AG10803 (cell line): ENCODE measurements at regions not wholly inside any gene's neighbourhood (a gene's known extent, or its start where the extent isn't known, plus 50 kb on each side); places are given as distances from the start of the nearest gene placed in this dataset.

Experiments used
- DNase-seq: peaks from one replicate; pipeline ENCODE4 v3.0.0; 2010; ENCODE audit warnings: low read depth
- H3K4me3 ChIP-seq: 2 replicates; pipeline ENCODE4 v1.5.1; 2011; ENCODE audit warnings: mild to moderate bottlenecking, low read length, control low read depth
- CTCF ChIP-seq: conservative IDR thresholded peaks from 2 replicates; pipeline ENCODE4 v1.5.1; 2011; ENCODE audit warnings: mild to moderate bottlenecking, low read length, control low read depth, inconsistent platforms

- no peak overlapping the region for H3K4me3 ChIP-seq
- DNase-seq: no peak
- no peak for TF ChIP-seq CTCF
Measured at GRCh38 chr13:95492044-95492801, 60.3 kb upstream of the CLDN10 start.

- TF ChIP-seq CTCF: peak; percentile 85
- no peak overlapping the region for H3K4me3 ChIP-seq
- peak; percentile 63 for DNase-seq
Measured at GRCh38 chr13:95494082-95494681, 58.3 kb upstream of the CLDN10 start.

GRCh38 chr13:95496485-95496884, 56.0 kb upstream of the CLDN10 start:
- no peak for TF ChIP-seq CTCF
- DNase-seq: no peak
- no peak overlapping the region for H3K4me3 ChIP-seq

- no peak for TF ChIP-seq CTCF
- no peak for DNase-seq
- H3K4me3 ChIP-seq: no peak overlapping the region
Measured at GRCh38 chr13:95497381-95497807, 55.1 kb upstream of the CLDN10 start.

GRCh38 chr13:95498886-95499285, 53.6 kb upstream of the CLDN10 start:
- no peak for TF ChIP-seq CTCF
- H3K4me3 ChIP-seq: no peak overlapping the region
- no peak for DNase-seq

- DNase-seq: no peak
- TF ChIP-seq CTCF: no peak
- H3K4me3 ChIP-seq: no peak overlapping the region
Measured at GRCh38 chr13:95499811-95500712, 52.5 kb upstream of the CLDN10 start.
